Lower leg skin (tissue), 3 donors: ENCODE measurements at regions not wholly inside any gene's neighbourhood (a gene's known extent, or its start where the extent isn't known, plus 50 kb on each side); places are given as distances from the start of the nearest gene placed in this dataset.
"Not testable (repeated sequence)": the region's sequence is repeated elsewhere in the genome, so short reads cannot be mapped to it uniquely, and the experiment has no call there.

Experiments used
- POLR2A ChIP-seq, 2 donors: fragments of 450-650 bp; IDR thresholded peaks; one replicate each; pipeline ENCODE4 v1.6.1; 2016 to 2017; ENCODE audit warnings: antibody characterized with exemption in 2 of 2, mild to moderate bottlenecking in 1 of 2, moderate library complexity in 1 of 2
- TF ChIP-seq, protein P1 (sequence below), 3 donors: fragments of 450-650 bp; IDR thresholded peaks; one replicate each; pipeline ENCODE4 v1.5.1; 2016; ENCODE audit warnings: antibody characterized with exemption in 3 of 3, mild to moderate bottlenecking in 3 of 3, moderate library complexity in 2 of 3

DNA sequence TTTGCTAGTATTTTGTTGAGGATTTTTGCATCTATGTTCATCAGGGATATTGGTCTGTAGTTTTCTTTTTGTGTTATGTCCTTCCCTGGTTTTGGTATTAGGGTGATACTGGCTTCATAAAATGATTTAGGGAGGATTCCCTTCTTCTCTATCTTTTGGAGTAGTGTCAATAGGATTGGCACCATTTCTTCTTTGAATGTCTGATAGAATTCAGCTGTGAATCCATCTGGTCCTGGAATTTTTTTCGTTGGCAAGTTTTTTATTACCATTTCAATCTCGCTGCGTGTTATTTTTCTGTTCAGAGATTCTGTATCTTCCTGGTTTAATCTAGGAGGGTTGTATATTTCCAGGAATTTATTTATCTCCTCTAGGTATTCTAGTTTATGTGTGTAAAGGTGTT is 234.3 kb downstream of the OXSM start:
- TF ChIP-seq, protein P1, sequence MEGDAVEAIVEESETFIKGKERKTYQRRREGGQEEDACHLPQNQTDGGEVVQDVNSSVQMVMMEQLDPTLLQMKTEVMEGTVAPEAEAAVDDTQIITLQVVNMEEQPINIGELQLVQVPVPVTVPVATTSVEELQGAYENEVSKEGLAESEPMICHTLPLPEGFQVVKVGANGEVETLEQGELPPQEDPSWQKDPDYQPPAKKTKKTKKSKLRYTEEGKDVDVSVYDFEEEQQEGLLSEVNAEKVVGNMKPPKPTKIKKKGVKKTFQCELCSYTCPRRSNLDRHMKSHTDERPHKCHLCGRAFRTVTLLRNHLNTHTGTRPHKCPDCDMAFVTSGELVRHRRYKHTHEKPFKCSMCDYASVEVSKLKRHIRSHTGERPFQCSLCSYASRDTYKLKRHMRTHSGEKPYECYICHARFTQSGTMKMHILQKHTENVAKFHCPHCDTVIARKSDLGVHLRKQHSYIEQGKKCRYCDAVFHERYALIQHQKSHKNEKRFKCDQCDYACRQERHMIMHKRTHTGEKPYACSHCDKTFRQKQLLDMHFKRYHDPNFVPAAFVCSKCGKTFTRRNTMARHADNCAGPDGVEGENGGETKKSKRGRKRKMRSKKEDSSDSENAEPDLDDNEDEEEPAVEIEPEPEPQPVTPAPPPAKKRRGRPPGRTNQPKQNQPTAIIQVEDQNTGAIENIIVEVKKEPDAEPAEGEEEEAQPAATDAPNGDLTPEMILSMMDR (IDR thresholded peaks at IDR 0.05), result not testable (repeated sequence)
- not testable (repeated sequence) for TF ChIP-seq POLR2A (IDR thresholded peaks at IDR 0.05)
